Liver (tissue), 7 donors: ENCODE measurements at regions not wholly inside any gene's neighbourhood (a gene's known extent, or its start where the extent isn't known, plus 50 kb on each side); places are given as distances from the start of the nearest gene placed in this dataset.
"Not testable (repeated sequence)": the region's sequence is repeated elsewhere in the genome, so short reads cannot be mapped to it uniquely, and the experiment has no call there.

Experiments used
- DNase-seq: peaks from one replicate; pipeline ENCODE4 v3.0.0-alpha.2; 2017; ENCODE audit warnings: low spot score
- H3K27ac ChIP-seq, 2 donors: one replicate each; pipeline ENCODE4 v1.7.0; 2013; ENCODE audit warnings: inconsistent platforms in 2 of 2, low read length in 2 of 2, control low read depth in 1 of 2, low read depth in 1 of 2, mild to moderate bottlenecking in 1 of 2
- H3K27me3 ChIP-seq, 4 donors: one replicate each; pipeline versions ENCODE4 v1.6.1 to v1.7.0; 2013; ENCODE audit warnings: low read length in 3 of 4, inconsistent platforms in 1 of 4, mild to moderate bottlenecking in 1 of 4, moderate library complexity in 1 of 4; ENCODE audit not compliant: control insufficient read depth in 4 of 4, insufficient read depth in 4 of 4
- H3K36me3 ChIP-seq, 4 donors: one replicate each; pipeline versions ENCODE4 v1.6.1 to v1.7.0; 2013; ENCODE audit warnings: low read length in 3 of 4, mild to moderate bottlenecking in 3 of 4, low read depth in 1 of 4, moderate library complexity in 1 of 4; ENCODE audit not compliant: control insufficient read depth in 4 of 4, insufficient read depth in 3 of 4
- H3K4me1 ChIP-seq, 4 donors: one replicate each; pipeline versions ENCODE4 v1.6.1 to v1.7.0; 2013; ENCODE audit warnings: low read length in 3 of 4, mild to moderate bottlenecking in 3 of 4, moderate library complexity in 1 of 4; ENCODE audit not compliant: control insufficient read depth in 4 of 4, insufficient read depth in 4 of 4
- H3K4me3 ChIP-seq, 3 donors: one replicate each; pipeline versions ENCODE4 v1.6.1 to v1.7.0; 2013; ENCODE audit warnings: low read length in 3 of 3, control low read depth in 1 of 3, low read depth in 1 of 3, mild to moderate bottlenecking in 1 of 3
- H3K9ac ChIP-seq, 2 donors: one replicate each; pipeline ENCODE4 v1.7.0; 2013; ENCODE audit warnings: low read length in 2 of 2, mild to moderate bottlenecking in 2 of 2, moderate library complexity in 2 of 2, control low read depth in 1 of 2, low read depth in 1 of 2
- H3K9me3 ChIP-seq, 4 donors: one replicate each; pipeline versions ENCODE4 v1.6.1 to v1.7.0; 2013; ENCODE audit warnings: low read length in 3 of 4; ENCODE audit not compliant: control insufficient read depth in 4 of 4
- FOXA1 ChIP-seq: IDR thresholded peaks from 2 replicates; pipeline ENCODE4 v1.6.1; 2016; ENCODE audit warnings: antibody characterized with exemption
- GABPA ChIP-seq, 2 donors: IDR thresholded peaks in 1 of 2; conservative IDR thresholded peaks in 1 of 2; 2 replicates each; pipeline ENCODE4 v1.6.1; 2016; ENCODE audit warnings: antibody characterized with exemption in 2 of 2, mild to moderate bottlenecking in 1 of 2, moderate library complexity in 1 of 2
- HNF4G ChIP-seq: IDR thresholded peaks from 2 replicates; pipeline ENCODE4 v1.6.1; 2016; ENCODE audit warnings: antibody characterized with exemption
- JUND ChIP-seq, 2 donors: IDR thresholded peaks; 2 replicates each; pipeline ENCODE4 v1.6.1; 2016; ENCODE audit warnings: antibody characterized with exemption in 2 of 2
- SP1 ChIP-seq: IDR thresholded peaks from 2 replicates; pipeline ENCODE4 v1.6.1; 2018; ENCODE audit warnings: antibody characterized with exemption, mild to moderate bottlenecking
- TAF1 ChIP-seq: conservative IDR thresholded peaks from 2 replicates; pipeline ENCODE4 v1.6.1; 2016; ENCODE audit warnings: antibody characterized with exemption, mild to moderate bottlenecking
- ZBTB33 ChIP-seq: IDR thresholded peaks from 2 replicates; pipeline ENCODE4 v1.6.1; 2016; ENCODE audit warnings: antibody characterized with exemption
- WGBS: extraction: QIAGEN DNeasy Blood & Tissue Kit; methylation state at CpG from one replicate; pipeline ENCODE4 v1.1.7; 2013; 5-methylcytosine and 5-hydroxymethylcytosine counted together
- TF ChIP-seq, protein P1 (sequence below): IDR thresholded peaks from 2 replicates; pipeline ENCODE4 v1.6.1; 2016; ENCODE audit warnings: antibody characterized with exemption, mild to moderate bottlenecking
- donor health status: healthy.
- donor health status: healthy.
- donor health status: healthy.
- donor health status: healthy.

- TF ChIP-seq, protein P1, sequence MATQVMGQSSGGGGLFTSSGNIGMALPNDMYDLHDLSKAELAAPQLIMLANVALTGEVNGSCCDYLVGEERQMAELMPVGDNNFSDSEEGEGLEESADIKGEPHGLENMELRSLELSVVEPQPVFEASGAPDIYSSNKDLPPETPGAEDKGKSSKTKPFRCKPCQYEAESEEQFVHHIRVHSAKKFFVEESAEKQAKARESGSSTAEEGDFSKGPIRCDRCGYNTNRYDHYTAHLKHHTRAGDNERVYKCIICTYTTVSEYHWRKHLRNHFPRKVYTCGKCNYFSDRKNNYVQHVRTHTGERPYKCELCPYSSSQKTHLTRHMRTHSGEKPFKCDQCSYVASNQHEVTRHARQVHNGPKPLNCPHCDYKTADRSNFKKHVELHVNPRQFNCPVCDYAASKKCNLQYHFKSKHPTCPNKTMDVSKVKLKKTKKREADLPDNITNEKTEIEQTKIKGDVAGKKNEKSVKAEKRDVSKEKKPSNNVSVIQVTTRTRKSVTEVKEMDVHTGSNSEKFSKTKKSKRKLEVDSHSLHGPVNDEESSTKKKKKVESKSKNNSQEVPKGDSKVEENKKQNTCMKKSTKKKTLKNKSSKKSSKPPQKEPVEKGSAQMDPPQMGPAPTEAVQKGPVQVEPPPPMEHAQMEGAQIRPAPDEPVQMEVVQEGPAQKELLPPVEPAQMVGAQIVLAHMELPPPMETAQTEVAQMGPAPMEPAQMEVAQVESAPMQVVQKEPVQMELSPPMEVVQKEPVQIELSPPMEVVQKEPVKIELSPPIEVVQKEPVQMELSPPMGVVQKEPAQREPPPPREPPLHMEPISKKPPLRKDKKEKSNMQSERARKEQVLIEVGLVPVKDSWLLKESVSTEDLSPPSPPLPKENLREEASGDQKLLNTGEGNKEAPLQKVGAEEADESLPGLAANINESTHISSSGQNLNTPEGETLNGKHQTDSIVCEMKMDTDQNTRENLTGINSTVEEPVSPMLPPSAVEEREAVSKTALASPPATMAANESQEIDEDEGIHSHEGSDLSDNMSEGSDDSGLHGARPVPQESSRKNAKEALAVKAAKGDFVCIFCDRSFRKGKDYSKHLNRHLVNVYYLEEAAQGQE, result no peak
- TF ChIP-seq HNF4G, result no peak
- TF ChIP-seq TAF1, result no peak
- no peak for TF ChIP-seq FOXA1
- TF ChIP-seq SP1, result no peak
Observed at GRCh38 chr12:131438881-131439280, 272.0 kb upstream of the SFSWAP start (continued).

- not testable (repeated sequence) for H3K36me3 ChIP-seq, DNase-seq, H3K27me3 ChIP-seq, H3K27ac ChIP-seq, H3K9ac ChIP-seq, H3K4me1 ChIP-seq, H3K4me3 ChIP-seq, H3K9me3 ChIP-seq
- WGBS, result no CpG with 5 or more reads among the region's 8 CpGs
Observed at GRCh38 chr12:131439752-131440151, 271.1 kb upstream of the SFSWAP start.

DNA sequence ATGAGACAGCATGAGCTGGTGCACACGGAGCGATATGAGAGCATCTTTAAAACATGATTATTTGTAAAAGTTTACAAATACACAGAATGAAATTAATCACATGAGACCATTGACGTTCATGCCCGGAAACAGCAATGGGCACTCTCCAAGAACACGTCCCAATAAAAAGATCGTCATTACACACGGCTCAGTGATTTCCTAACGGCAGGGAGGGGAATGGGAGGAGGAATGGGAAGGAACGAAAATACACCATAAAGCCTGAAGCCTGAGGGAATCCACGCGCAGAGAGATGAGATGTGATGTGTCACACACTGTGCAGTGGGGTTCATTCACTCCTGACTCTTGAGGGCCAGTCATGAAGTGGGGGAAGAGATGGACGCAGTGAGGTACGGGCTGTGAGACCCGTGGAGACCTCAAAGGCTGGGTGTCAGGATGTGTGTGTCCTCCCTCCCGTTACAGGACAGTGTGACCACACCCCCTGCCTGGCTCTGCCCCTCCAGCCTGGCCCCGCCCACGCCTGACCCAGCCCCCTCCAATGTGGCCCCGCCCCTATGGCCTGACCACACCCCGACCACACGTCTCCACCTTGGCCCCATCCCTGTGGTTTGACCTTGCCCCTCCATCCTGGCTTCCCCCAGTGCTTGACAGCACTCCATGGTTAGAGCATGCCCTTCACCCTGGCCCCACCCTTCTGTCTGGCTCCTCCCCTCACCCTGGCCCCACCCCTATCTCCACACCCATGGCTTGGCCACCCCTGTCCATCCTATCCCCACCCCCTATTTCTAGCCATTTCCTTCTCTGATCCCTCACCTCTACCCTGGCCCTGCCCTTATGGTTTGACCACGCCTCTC is 270.5 kb upstream of the SFSWAP start:
- DNase-seq, H3K4me1 ChIP-seq, H3K9me3 ChIP-seq, H3K27me3 ChIP-seq, H3K4me3 ChIP-seq, H3K36me3 ChIP-seq, H3K9ac ChIP-seq, H3K27ac ChIP-seq: not testable (repeated sequence)
- 79% methylated on average over 12 of the region's 21 CpGs for WGBS

DNA sequence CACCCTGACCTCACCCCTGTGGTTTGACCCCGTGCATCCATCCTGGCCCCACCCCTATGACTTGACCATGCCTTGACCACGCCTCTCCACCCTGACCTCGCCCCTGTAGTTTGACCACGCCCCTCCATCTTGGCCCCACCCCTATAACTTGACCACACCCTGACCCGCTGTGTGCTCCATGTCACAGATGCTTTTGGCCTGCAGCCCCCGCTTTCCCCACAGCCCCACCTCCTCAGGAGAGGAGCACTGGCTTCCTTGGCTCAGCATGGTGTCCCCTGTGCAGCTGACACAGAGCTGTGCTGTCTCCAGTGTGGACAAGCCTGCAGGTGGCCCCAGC is 269.9 kb upstream of the SFSWAP start:
- 75% methylated on average over 6 of the region's 6 CpGs for WGBS
- no peaks in the 10 kb centered on the region for H3K27me3 ChIP-seq
- no peak overlapping the region for H3K4me3 ChIP-seq

More for the DNA sequence above, 269.9 kb upstream of the SFSWAP start:
- Histone ChIP-seq H3K4me1 (peaks cover 0 to 2% (median 0%) of the 10 kb centered on the region in 4 donors), H3K9me3 (no peaks in the 10 kb centered on the region), H3K9ac (no peak overlapping the region), H3K27ac (no peak overlapping the region), H3K36me3 (no peaks in the 10 kb centered on the region)
- TF ChIP-seq FOXA1, result no peak
- TF ChIP-seq TAF1, result no peak
- TF ChIP-seq ZBTB33, result no peak
- TF ChIP-seq GABPA (IDR thresholded peaks at IDR 0.05 in 1 of 2, conservative IDR thresholded peaks at IDR 0.05 in 1 of 2), result no peak
- no peak for TF ChIP-seq JUND (IDR thresholded peaks at IDR 0.05)
- TF ChIP-seq HNF4G, result no peak
- TF ChIP-seq SP1, result no peak
- no peak for DNase-seq
